ENCODE measurements at regions not wholly inside any gene's neighbourhood (a gene's known extent, or its start where the extent isn't known, plus 50 kb on each side); places are given as distances from the start of the nearest gene placed in this dataset.
A peak's percentile ranks its signal among the peaks of the same experiment; 100 is the strongest.
"Not testable (repeated sequence)": the region's sequence is repeated elsewhere in the genome, so short reads cannot be mapped to it uniquely, and the experiment has no call there.

DNA sequence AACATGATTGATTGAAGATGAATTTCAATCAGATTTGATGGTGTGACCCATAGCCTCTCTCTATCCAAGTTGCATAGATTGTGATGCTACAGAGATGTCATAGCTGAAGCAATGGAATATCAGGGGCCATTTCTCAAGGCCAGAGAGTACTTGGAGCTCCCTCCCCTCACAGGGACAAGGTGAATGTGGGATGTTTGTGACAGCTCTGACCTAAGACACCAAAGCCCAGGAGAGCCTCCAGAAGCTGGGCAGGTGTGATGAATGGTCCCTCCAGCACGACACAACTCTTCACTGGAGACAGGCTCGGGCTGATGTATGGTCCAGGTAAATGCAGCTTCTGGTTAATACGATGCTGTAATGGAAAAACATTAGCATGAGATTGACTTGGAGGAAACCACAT is 101.0 kb upstream of the ZC3H12A start:
- no peak for DNase-seq (ENCODE audit: low read depth in 2 of 2)

DNA sequence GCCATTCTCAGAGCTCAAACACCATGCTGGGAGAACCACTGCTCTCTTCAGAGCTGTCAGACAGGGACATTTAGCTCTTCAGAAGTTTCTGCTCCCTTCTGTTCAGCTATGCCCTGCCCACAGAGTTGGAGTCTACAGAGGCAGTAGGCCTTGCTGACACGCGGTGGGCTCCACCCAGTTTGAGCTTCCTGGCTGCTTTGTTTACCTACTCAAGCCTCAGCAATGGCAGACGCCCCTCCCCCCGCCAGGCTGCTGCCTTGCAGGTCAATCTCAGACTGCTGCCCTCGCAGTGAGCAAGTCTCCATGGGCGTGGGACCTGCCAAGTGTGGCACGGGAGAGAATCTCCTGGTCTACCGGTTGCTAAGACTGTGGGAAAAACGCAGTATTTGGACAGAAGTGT is 93.8 kb upstream of the ZC3H12A start:
- not testable (repeated sequence) for DNase-seq (ENCODE audit: low read depth in 2 of 2)

DNA sequence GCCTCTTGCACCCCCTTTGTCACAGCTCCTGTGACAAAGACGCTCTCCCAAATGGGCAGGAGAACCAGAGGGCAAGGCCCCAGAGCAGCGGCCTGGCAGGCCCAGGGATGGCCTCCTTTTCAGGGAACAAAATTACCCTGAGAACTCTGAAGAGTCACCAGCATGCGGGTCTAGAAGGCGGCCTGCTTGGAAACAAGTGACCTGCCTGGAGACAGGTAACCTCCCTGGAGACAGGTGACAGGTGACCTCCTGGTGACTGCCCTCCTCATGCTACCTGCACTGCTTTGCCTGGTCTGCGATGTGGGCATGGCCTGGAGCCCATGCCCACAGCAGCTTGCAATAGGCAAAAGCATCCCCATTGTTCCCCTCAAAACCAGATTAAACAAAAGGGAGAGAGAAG is 86.5 kb upstream of the ZC3H12A start:
- DNase-seq (ENCODE audit: low read depth in 2 of 2) = no peak

DNA sequence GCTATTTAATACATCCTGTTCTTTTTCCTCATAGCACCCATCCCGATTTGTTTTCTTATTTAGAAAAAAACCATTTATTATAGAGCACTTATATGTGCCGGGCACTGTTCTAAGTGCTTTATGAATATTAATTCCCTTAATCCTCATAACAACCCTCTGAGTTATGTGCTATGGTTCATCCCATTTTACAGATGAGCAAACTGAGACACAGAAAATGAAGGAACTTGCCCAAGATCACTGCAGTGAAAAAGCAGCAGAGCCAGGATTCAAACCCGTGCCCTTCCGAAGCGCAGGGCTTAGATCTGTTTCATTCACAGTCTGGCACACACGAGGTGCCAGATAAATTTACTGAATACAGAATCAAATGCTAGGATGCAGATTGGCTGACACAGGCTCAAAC is 85.1 kb upstream of the ZC3H12A start:
- no peak for DNase-seq (ENCODE audit: low read depth in 2 of 2)

DNA sequence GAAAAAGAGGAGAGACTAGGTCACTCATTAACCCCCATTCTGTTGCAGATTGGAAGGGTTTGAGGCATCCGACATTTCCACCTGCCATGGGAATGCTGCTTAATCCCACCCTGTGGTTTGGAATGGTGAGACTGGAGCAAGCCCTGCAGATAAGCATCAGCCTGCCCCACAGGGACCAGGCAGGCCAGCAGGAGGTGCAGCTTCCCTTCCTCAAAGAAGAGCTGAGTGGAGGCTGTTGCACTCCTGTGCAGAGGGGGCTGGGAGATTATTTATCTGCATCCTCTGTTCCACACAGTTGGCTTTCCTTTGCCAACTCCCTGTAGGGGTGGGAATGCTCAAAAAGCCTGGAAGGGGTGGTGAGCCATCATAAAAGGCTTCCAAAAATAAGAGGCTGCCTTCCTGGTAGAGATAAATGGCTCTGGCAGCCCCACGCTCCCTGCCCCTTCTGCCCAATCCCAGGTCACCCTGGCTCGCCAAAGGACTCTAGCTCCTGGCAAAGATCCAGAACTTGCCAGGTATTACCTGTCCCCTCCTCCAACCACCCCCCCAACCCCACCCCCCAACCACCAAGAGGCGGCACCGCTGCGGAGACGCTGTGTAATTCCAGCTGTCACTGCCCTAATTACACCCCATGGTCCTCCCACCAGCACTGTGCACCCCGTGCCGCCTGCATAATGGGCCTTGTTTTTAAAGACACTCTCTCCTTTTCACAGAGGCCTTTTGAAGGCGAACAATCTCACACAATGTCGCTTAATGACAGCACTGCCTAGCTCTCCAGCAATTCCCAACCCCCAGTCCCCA is 83.0 kb upstream of the ZC3H12A start:
- DNase-seq (ENCODE audit: low read depth in 2 of 2) = no peak

DNA sequence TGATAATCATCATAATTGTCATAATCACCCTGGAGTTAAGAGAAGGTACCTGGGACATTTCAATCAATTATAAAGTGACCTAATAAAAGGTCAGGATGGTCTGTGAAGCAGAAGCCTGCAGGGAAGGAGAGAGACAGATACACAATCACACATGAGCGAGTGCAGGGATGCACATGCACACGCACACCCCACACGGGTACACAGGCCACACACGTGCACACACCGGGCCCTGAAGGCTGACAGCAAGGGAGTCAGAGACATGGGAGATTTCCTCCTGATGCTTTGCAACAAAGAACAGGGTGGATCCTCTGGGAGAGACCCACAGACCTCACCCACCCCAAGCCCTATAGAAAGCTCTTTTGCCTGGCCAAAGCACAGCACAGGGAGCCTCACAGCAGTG is 82.3 kb upstream of the ZC3H12A start:
- no peak for DNase-seq (ENCODE audit: low read depth in 2 of 2)

DNA sequence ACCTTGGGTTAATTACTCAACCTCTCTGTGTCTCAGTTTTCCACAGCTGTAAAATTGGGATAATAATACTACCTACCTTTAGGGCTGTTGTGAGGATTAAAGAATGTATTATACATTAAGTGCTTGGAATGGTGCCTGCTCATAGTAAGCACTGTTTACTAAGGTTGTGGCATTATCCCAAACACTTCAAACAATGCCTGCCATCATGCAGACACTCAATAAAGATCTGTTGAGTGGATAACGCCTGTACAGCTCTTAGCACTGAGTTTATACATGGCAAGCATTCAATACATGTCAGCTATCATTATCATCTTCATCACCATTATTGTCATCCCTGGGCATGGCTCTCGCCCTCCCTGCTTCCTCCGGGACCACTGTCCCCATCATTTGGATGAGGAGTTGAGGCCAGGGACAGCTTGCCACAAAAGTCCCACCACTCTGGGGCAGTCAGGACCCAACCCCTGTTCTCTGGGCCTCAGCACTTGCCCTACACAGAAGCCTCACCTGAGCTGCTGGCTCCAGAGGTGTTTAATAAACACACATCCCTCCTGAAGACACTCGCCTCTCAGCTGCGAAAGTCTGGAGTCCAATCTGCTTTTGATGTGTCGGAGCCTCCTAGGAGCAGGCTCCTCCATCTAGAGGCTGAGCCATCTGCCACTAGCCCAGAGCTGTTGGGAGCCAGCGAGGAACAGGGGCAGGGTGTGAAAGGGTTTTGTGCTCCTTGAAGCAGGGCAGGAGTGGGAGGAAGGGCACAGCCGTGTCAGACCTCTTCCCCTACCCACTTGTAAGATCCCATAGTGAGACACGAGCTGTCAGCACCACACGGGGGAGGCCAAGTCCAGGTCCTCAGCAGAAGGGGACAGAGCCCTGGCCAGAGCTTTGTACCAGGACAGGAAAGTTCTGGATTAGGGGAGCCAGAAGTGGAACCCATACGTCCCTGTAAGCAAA is 80.9 kb upstream of the ZC3H12A start:
- DNase-seq (ENCODE audit: low read depth in 2 of 2) = no peak

DNA sequence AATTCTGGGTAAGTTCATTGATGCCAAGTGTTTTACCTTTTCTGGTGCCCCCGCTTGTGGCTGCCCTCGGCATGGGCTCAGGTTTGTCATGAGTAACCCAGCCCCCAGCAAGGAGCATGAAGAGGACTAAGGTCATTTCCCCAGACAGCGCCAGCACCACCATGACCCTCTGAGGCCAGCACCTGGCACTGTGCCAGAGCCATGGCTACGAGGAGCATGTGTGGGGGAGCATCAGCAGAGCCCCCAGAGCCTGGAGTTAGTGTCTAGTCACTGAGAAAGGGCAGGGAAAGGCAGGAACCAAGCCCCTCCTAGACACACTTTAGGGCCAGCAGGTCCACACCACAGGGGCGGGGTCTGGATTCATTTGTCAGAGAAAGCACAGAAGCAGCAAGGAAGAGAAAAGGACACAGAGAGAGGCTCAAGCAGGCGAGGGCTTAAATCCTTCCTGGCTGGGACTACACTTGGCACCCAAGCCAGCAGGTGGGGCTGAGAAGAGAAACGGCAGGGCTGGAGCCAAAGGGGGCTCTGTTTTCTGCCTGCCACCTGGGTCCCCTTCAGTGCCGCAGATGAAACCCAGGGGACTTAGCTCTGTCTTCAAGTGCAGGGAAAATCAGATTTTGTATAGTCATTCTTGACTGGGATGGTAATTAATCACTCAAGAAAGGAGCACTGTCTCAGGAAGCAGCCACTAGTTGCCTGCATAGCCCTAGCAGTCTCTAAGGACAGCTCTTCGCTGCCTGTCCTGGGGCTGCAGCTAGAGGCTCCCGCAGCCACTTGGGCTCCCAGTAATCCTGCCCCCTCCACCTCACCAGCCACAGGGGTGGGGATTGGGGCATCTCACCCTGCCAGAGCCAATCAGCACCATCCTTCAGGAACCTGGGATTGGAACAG is 79.6 kb upstream of the ZC3H12A start:
- DNase-seq (ENCODE audit: low read depth in 2 of 2) = no peak

DNA sequence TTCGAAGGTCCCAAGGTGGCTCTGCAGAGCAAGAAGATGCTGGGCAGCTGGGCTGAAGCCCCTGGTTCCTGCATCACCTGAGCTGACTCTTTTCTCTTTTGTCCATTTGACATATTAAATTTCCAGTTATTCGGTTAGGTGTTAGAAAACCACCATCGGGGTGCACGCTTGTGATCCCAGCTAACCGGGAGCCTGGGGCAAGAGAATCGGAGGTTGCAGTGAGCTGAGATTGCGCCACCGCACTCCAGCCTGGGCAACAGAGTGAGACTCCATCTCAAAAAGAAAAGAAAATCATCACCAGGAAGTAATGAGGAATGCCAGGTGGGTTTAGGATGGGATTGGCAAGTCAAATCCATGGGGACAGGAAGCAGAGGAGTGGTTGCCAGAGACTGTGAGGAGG is 76.3 kb upstream of the ZC3H12A start:
- DNase-seq (ENCODE audit: low read depth in 2 of 2) = no peak

DNA sequence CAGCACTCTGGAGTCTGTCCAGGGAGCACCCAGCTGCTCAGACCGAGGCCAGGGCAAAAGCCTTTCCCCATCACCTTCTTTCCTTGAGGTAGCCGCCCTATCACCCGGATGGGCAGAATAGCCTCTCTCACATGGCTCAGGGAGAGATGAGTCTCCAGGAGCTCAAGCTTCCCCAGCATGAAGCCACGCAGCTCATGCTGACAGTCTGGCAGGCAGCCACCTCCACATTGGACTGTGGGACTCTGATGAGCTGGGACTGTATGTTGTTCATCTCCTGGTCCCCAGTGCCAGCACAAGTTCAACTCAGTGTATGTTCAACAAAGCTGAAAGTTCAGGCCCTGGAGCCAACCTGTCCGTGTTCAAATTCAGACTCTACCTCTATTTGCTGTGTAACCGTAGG is 75.2 kb upstream of the ZC3H12A start:
- DNase-seq (ENCODE audit: low read depth in 2 of 2) = no peak

DNA sequence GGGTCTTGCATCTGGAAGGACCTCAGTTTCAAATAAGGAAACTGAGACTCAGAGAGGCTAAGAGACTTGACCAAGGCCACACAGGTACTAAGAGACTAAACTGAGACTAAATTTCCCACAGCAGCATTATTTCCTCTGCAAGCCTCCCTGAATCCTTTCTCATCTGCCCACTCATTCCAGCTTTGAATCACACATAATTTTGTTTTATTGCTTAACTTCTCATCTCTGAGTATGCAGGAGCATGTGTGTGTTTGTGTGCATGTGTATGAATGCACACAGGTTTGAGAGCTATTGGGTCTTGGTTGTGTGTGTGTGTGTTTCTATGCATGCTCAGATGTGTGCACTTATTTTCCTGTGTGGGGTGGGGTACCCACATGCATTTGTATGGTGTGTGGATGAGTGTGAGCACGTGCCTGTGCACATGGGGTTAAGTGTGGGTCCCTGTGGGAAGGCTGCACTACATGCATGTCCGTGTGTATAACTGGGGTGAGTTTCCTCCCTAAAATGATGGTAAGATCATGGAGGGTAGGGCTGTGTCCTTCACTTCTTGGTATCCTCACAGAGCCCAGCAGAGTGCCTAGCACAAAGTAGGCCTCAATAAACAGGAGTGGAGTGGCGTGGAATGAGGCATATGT is 74.4 kb upstream of the ZC3H12A start:
- no peak for DNase-seq (ENCODE audit: low read depth in 2 of 2)

DNA sequence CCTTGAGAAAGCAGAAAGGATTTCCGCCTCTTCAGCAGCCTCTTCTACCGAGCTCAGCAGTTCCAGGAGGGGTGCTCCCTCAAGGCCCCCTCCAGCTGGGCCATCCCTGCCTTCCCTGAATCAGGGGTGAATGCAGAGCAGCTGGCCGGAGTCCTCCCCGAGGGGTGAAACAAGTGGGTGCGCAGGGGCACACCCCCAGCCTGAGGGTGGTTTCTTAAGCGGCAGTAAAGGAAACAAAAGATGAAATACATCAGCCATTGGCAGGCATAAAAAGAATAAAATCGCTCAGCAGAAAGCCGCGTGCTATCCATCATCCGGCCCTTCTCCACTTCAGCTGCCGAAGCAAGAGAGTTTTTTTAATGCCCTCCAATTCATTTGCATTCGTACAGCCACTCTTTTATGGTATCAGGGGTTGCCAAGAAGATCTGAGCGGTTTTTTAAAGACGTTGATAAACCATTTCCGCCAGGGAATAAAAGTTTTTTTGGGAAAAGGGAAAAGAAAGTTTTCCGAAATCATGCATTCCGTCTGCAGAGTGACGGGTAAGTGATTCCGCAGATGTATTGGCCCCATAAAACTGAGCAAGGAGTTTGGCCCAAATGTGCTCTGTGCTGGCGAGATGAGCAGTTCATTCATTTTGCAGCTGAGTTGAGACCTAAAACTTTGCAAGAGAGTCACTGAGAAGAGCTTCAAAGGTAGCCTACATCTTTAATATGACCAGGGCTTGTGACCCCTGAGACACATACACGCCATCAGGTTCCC is 73.7 kb upstream of the ZC3H12A start:
- DNase-seq (ENCODE audit: low read depth in 2 of 2) = no peak

DNA sequence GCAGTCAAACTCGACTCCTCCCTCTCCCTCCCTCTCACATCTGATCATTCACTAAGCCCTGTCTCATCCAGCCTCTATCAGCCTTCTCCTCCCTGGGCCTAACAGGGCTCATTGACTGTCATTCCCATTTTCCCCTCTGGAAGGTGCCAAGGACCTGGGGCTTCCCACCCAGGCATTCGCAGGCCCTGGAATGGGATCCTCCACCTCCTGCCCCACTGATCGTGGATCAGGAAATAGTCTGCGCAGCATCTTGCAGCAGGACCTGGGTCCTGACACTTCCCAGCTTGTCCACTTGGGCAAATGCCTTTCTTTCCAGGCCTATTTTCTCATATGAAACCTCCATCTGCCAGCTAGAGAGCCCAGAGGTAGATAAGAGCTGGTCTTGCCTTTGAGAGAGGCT is 71.2 kb upstream of the ZC3H12A start:
- DNase-seq (ENCODE audit: low read depth in 2 of 2) = no peak

DNA sequence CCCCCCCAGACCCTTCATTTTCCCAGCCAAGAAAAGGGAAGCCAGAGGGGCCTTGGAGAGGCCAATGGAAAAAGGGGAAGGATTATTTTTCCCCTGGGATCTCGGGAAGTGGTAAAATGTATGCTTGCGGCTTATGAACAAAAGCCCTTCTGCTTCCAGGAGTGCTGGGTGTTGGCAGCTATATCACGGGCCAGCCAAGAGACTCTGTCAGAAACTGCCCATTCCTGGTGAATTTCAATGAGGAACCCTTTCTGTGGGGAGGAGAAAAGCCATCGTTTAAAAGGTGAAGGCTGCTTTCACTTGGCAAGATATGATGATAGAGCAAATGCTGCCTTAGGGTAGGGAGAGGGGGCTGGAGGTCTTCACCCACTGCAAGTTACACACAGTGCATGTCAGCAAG is 69.7 kb upstream of the ZC3H12A start:
- no peak for DNase-seq (ENCODE audit: low read depth in 2 of 2)

DNA sequence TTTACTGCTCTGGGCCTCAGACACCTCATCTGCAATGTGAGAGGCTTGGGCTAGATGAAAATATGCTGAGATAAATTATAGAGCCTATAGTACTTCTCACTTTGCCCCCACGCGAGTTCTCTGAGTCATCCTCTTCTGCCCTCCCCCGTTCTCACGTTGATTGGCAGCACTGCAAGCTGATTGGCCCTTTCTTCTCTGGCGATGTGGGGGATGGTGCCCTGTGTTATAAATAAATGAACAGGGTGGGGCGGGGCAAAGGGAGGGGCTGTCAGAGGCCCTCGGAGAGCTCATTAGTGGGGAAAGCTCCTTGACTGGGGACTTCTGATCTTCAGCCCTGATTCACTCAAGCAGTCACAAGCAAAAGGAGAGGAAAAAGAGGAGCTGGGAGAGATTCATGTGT is 64.3 kb upstream of the ZC3H12A start:
- no peak for DNase-seq (ENCODE audit: low read depth in 2 of 2)

DNA sequence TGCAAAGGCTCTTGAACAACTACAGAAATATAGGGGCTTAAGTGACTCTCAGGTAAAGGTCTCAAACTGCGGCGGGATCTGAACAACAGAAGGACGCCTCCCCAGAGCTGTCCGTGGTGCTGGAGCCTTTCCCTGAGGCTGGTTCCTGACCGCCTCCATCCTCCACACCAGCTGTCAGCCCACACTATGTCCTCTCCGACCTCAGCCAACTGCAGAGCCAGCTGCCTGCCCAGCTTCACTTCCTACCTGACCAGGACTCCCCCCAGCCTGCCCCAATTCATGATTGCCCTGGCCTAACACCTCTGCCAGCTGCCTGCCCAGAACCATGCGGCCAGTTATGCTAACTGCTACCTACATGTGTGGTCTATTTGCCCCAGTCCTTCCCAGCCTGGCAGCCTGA is 63.6 kb upstream of the ZC3H12A start:
- peak; percentile 30 to 41 for DNase-seq (ENCODE audit: low read depth in 2 of 2)

DNA sequence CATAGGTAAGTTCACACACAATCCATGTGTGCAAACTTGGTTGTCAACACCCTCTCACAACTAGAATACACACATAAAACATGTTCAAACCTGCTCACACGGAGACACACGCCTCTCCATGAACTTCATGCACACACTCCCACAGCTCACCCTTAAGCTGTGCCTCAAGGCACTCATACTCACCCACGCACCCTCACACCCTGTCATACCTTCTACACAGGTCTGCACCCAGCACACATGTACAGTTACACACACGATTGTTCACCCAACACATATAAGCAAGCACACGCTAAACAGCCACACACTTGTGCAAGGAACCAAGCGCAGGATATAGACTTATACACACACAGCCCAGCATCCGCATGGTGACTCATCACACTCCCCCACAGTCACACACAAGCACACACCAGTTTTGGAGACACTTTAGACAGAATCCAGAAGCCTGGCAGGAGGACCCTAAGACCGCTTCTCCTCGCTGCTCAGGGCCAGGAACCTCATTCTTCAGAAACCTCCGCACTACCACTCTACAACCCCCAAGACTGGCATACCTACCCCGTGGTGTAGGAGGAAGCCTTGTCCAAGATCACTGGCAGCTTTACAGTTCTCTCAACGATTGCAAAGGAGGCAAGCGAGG is 58.7 kb upstream of the ZC3H12A start:
- DNase-seq (ENCODE audit: low read depth in 2 of 2) = no peak

DNA sequence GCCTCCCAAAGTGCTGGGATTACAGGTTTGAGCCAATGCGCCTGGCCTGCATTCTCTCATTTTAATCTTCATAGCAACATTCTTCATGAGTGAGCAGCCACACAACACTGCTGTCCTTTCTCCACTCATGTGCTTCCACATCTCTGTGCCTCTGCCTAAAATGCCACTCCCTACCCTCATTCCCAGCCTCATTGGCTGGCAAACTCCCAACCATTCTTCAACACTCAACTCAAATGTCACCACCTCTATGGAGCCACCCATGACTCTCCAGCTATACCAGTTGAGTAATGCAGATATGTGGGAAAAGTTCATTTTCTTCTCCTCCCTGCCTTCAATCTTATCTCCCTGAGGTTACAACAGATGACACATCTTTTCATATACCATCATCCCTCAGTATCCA is 53.9 kb upstream of the ZC3H12A start:
- no peak for DNase-seq (ENCODE audit: low read depth in 2 of 2)

DNA sequence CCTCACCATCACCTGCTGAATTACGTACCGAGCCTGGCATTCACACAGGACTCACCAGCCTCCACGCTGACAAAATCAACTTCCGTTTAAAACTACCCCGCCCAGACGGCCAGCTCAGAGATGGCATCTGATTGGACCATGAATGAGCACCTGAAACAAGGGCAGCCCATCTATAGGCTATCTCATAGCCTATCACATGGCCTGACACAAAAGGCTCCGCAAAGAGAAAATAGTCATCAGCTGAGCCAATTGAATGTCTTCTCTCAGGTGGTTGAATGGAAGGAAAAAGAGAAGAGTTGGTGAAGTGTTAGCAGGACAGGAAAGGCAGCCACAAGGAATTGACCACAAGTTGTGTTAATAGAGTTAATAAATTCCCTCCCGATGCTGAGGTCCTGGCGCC is 50.6 kb upstream of the ZC3H12A start:
- DNase-seq (ENCODE audit: low read depth in 2 of 2) = no peak

DNA sequence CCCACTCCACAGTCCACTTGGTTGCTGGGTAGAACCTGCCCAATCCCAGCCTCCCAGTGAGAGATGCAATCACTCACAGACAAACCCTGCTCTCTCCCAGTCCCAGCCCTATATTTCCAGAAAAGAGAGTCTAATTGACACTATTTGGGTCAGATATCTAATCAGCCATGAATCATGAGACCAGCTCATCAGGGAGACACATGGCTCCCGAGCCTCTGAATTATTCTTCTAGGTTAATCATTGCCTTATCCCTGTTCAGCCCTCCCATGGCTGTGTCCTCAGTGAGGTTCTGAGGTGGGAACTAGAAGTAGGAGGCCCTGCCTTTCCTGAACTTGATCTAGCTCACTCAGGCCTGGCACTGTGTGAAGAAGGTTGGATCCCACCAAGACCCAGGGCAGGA is 49.9 kb upstream of the ZC3H12A start:
- DNase-seq (ENCODE audit: low read depth in 2 of 2) = no peak

Measured in lung microvascular endothelial cell (primary cell).